ENCODE measurements at regions not wholly inside any gene's neighbourhood (a gene's known extent, or its start where the extent isn't known, plus 50 kb on each side); places are given as distances from the start of the nearest gene placed in this dataset.

DNA sequence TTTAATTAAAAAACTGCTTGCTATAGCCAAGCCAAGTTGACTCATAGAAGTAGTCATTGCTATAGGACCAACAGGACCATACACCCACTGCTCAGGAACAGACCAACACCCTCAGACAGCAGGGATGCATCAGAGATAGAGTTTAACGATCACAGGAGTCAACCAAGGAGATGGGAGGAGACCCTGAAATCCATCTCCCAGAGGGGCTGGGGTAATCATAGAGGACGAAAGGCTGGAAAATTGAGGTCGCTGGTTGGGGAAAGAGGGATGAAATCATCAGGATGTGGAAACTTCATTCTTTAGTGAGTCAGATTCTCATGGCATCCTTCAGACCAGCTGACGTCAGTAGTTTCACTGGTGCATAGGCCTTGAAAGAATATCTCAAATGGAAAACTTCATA is 160.4 kb upstream of the GPC6 start:
- Histone ChIP-seq H2AK5ac (ENCODE audit: low read depth, low read length) (no peak overlapping the region), H2BK120ac (ENCODE audit: low read depth, low read length) (no peak overlapping the region)
- no CpG with 5 or more reads among the region's 4 CpGs for WGBS, 2 donors (ENCODE audit: extremely low coverage in 2 of 2, insufficient read length in 2 of 2, insufficient replicate concordance in 1 of 2)

DNA sequence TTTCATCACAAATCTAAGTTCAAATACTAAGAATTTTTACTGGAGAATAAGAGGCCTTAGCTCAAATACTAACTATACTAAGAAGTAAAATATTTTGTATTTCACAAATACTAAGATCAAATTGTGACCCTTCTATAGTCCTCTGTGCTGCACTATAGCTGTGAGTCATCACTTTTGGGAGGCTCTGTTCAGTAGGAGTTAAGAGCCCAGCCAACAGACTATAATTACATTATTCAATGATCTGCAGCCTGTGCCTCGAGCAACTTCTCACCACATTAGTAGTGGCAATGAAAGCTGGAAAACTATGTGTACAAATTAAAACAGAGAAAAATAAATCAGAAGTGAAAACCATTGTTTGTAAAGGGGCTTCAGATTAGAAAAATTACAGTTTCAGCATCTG is 147.3 kb upstream of the GPC6 start:
- no peak overlapping the region for H2BK5ac ChIP-seq (ENCODE audit: low read length)
- no peak overlapping the region for H3K14ac ChIP-seq (ENCODE audit: low read length)
- no CpG with 5 or more reads among the region's 1 CpG for WGBS, 2 donors (ENCODE audit: extremely low coverage in 2 of 2, insufficient read length in 2 of 2, insufficient replicate concordance in 1 of 2)
- no peak overlapping the region for H3K18ac ChIP-seq (ENCODE audit: low read length)
- H4K91ac ChIP-seq (ENCODE audit: low read depth, low read length, poor library complexity): no peak overlapping the region
- no peak overlapping the region for H3K4me3 ChIP-seq (ENCODE audit: low read length in 2 of 2)
- no peak overlapping the region for H2AK5ac ChIP-seq (ENCODE audit: low read depth, low read length)
- H3K4me2 ChIP-seq (ENCODE audit: insufficient read depth, low read length, poor library complexity, severe bottlenecking): no peak overlapping the region
- no peak overlapping the region for H3K23ac ChIP-seq (ENCODE audit: low read depth, low read length, poor library complexity)
- no peak overlapping the region for H3K27ac ChIP-seq (replicated peaks; ENCODE audit: low read length)
- DNase-seq (ENCODE audit: low spot score): no peak
- H4K8ac ChIP-seq (ENCODE audit: low read depth, low read length): no peak overlapping the region
- no peaks in the 10 kb centered on the region for H3K79me1 ChIP-seq (ENCODE audit: low read depth, low read length)
- no peak overlapping the region for H2BK12ac ChIP-seq (ENCODE audit: low read length)
- no peaks in the 10 kb centered on the region for H3K36me3 ChIP-seq (replicated peaks in 1 of 2; ENCODE audit: control insufficient read depth in 2 of 2, insufficient read depth in 2 of 2, low read length in 2 of 2)
- no peak overlapping the region for H3K4ac ChIP-seq (ENCODE audit: low read length)
- no peaks in the 10 kb centered on the region for H3K4me1 ChIP-seq (ENCODE audit: control insufficient read depth in 2 of 2, insufficient read depth in 1 of 2, low read depth in 1 of 2, low read length in 2 of 2)
- no peak overlapping the region for H3K9ac ChIP-seq (ENCODE audit: low read depth, low read length, poor library complexity)
- no peak overlapping the region for H2BK15ac ChIP-seq (ENCODE audit: low read length)
- H3K9me3 ChIP-seq (replicated peaks in 1 of 2; ENCODE audit: control insufficient read depth in 2 of 2, insufficient read depth in 1 of 2, low read depth in 1 of 2, low read length in 2 of 2): no peaks in the 10 kb centered on the region
- no peak overlapping the region for H2AFZ ChIP-seq (ENCODE audit: low read length)
- H2BK120ac ChIP-seq (ENCODE audit: low read depth, low read length): no peak overlapping the region
- H3K27me3 ChIP-seq (ENCODE audit: control insufficient read depth in 3 of 3, insufficient read depth in 3 of 3, low read depth in 1 of 3, low read length in 3 of 3): no peaks in the 10 kb centered on the region

More for the DNA sequence above, 160.4 kb upstream of the GPC6 start:
- no peak for DNase-seq (ENCODE audit: low spot score)
- no peak overlapping the region for H4K91ac ChIP-seq (ENCODE audit: low read depth, low read length, poor library complexity)
- no peaks in the 10 kb centered on the region for H3K4me1 ChIP-seq (ENCODE audit: control insufficient read depth in 2 of 2, insufficient read depth in 1 of 2, low read depth in 1 of 2, low read length in 2 of 2)
- H4K8ac ChIP-seq (ENCODE audit: low read depth, low read length): no peak overlapping the region
- H2BK5ac ChIP-seq (ENCODE audit: low read length): no peak overlapping the region
- H3K27ac ChIP-seq (replicated peaks; ENCODE audit: low read length): no peak overlapping the region
- no peak overlapping the region for H3K23ac ChIP-seq (ENCODE audit: low read depth, low read length, poor library complexity)
- no peak overlapping the region for H2BK15ac ChIP-seq (ENCODE audit: low read length)
- H2AFZ ChIP-seq (ENCODE audit: low read length): no peak overlapping the region
- no peak overlapping the region for H3K4ac ChIP-seq (ENCODE audit: low read length)
- H2BK12ac ChIP-seq (ENCODE audit: low read length): no peak overlapping the region
- H3K9ac ChIP-seq (ENCODE audit: low read depth, low read length, poor library complexity): no peak overlapping the region
- H3K36me3 ChIP-seq (replicated peaks in 1 of 2; ENCODE audit: control insufficient read depth in 2 of 2, insufficient read depth in 2 of 2, low read length in 2 of 2): no peaks in the 10 kb centered on the region
- H3K79me1 ChIP-seq (ENCODE audit: low read depth, low read length): no peaks in the 10 kb centered on the region
- no peak overlapping the region for H3K4me2 ChIP-seq (ENCODE audit: insufficient read depth, low read length, poor library complexity, severe bottlenecking)
- no peak overlapping the region for H3K18ac ChIP-seq (ENCODE audit: low read length)
- H3K27me3 ChIP-seq (ENCODE audit: control insufficient read depth in 3 of 3, insufficient read depth in 3 of 3, low read depth in 1 of 3, low read length in 3 of 3): no peaks in the 10 kb centered on the region
- H3K9me3 ChIP-seq (replicated peaks in 1 of 2; ENCODE audit: control insufficient read depth in 2 of 2, insufficient read depth in 1 of 2, low read depth in 1 of 2, low read length in 2 of 2): no peaks in the 10 kb centered on the region
- no peak overlapping the region for H3K4me3 ChIP-seq (ENCODE audit: low read length in 2 of 2)
- no peak overlapping the region for H3K14ac ChIP-seq (ENCODE audit: low read length)

GRCh38 chr13:93080166-93080565 is 146.4 kb upstream of the GPC6 start:
- WGBS, 2 donors (ENCODE audit: extremely low coverage in 2 of 2, insufficient read length in 2 of 2, insufficient replicate concordance in 1 of 2): no CpG with 5 or more reads among the region's 4 CpGs
- Histone ChIP-seq H3K27ac (replicated peaks; ENCODE audit: low read length) (no peak overlapping the region), H2BK12ac (ENCODE audit: low read length) (no peak overlapping the region), H3K4ac (ENCODE audit: low read length) (no peak overlapping the region), H3K14ac (ENCODE audit: low read length) (no peak overlapping the region), H2BK120ac (ENCODE audit: low read depth, low read length) (no peak overlapping the region), H3K9me3 (replicated peaks in 1 of 2; ENCODE audit: control insufficient read depth in 2 of 2, insufficient read depth in 1 of 2, low read depth in 1 of 2, low read length in 2 of 2) (no peaks in the 10 kb centered on the region), H3K23ac (ENCODE audit: low read depth, low read length, poor library complexity) (no peak overlapping the region), H2AFZ (ENCODE audit: low read length) (no peak overlapping the region), H4K8ac (ENCODE audit: low read depth, low read length) (no peak overlapping the region), H3K9ac (ENCODE audit: low read depth, low read length, poor library complexity) (no peak overlapping the region), H2BK15ac (ENCODE audit: low read length) (no peak overlapping the region), H3K4me3 (ENCODE audit: low read length in 2 of 2) (no peak overlapping the region), H2BK5ac (ENCODE audit: low read length) (no peak overlapping the region), H3K36me3 (replicated peaks in 1 of 2; ENCODE audit: control insufficient read depth in 2 of 2, insufficient read depth in 2 of 2, low read length in 2 of 2) (no peaks in the 10 kb centered on the region), H3K4me1 (ENCODE audit: control insufficient read depth in 2 of 2, insufficient read depth in 1 of 2, low read depth in 1 of 2, low read length in 2 of 2) (no peaks in the 10 kb centered on the region), H4K91ac (ENCODE audit: low read depth, low read length, poor library complexity) (no peak overlapping the region), H3K4me2 (ENCODE audit: insufficient read depth, low read length, poor library complexity, severe bottlenecking) (no peak overlapping the region), H2AK5ac (ENCODE audit: low read depth, low read length) (no peak overlapping the region), H3K18ac (ENCODE audit: low read length) (no peak overlapping the region), H3K27me3 (ENCODE audit: control insufficient read depth in 3 of 3, insufficient read depth in 3 of 3, low read depth in 1 of 3, low read length in 3 of 3) (no peaks in the 10 kb centered on the region), H3K79me1 (ENCODE audit: low read depth, low read length) (no peaks in the 10 kb centered on the region)
- DNase-seq (ENCODE audit: low spot score): no peak

GRCh38 chr13:93080587-93080986 is 146.0 kb upstream of the GPC6 start:
- no peak overlapping the region for H3K9ac ChIP-seq (ENCODE audit: low read depth, low read length, poor library complexity)
- no peaks in the 10 kb centered on the region for H3K4me1 ChIP-seq (ENCODE audit: control insufficient read depth in 2 of 2, insufficient read depth in 1 of 2, low read depth in 1 of 2, low read length in 2 of 2)
- DNase-seq (ENCODE audit: low spot score): no peak
- H3K9me3 ChIP-seq (replicated peaks in 1 of 2; ENCODE audit: control insufficient read depth in 2 of 2, insufficient read depth in 1 of 2, low read depth in 1 of 2, low read length in 2 of 2): no peaks in the 10 kb centered on the region
- no peak overlapping the region for H3K27ac ChIP-seq (replicated peaks; ENCODE audit: low read length)
- no peak overlapping the region for H3K4me2 ChIP-seq (ENCODE audit: insufficient read depth, low read length, poor library complexity, severe bottlenecking)
- H3K14ac ChIP-seq (ENCODE audit: low read length): no peak overlapping the region
- no peak overlapping the region for H2BK5ac ChIP-seq (ENCODE audit: low read length)
- H3K27me3 ChIP-seq (ENCODE audit: control insufficient read depth in 3 of 3, insufficient read depth in 3 of 3, low read depth in 1 of 3, low read length in 3 of 3): no peaks in the 10 kb centered on the region
- no peak overlapping the region for H2AFZ ChIP-seq (ENCODE audit: low read length)
- no peak overlapping the region for H2BK120ac ChIP-seq (ENCODE audit: low read depth, low read length)
- H2AK5ac ChIP-seq (ENCODE audit: low read depth, low read length): no peak overlapping the region
- no peaks in the 10 kb centered on the region for H3K79me1 ChIP-seq (ENCODE audit: low read depth, low read length)
- H3K18ac ChIP-seq (ENCODE audit: low read length): no peak overlapping the region
- no peak overlapping the region for H2BK15ac ChIP-seq (ENCODE audit: low read length)
- WGBS, 2 donors (ENCODE audit: extremely low coverage in 2 of 2, insufficient read length in 2 of 2, insufficient replicate concordance in 1 of 2): no CpG with 5 or more reads among the region's 1 CpG
- H3K36me3 ChIP-seq (replicated peaks in 1 of 2; ENCODE audit: control insufficient read depth in 2 of 2, insufficient read depth in 2 of 2, low read length in 2 of 2): no peaks in the 10 kb centered on the region
- no peak overlapping the region for H3K4me3 ChIP-seq (ENCODE audit: low read length in 2 of 2)
- no peak overlapping the region for H3K23ac ChIP-seq (ENCODE audit: low read depth, low read length, poor library complexity)
- no peak overlapping the region for H3K4ac ChIP-seq (ENCODE audit: low read length)
- H4K91ac ChIP-seq (ENCODE audit: low read depth, low read length, poor library complexity): no peak overlapping the region
- no peak overlapping the region for H4K8ac ChIP-seq (ENCODE audit: low read depth, low read length)
- H2BK12ac ChIP-seq (ENCODE audit: low read length): no peak overlapping the region

All from neuronal stem cell (in vitro differentiated cells).